ENCODE measurements at regions not wholly inside any gene's neighbourhood (a gene's known extent, or its start where the extent isn't known, plus 50 kb on each side); places are given as distances from the start of the nearest gene placed in this dataset.
A peak's percentile ranks its signal among the peaks of the same experiment; 100 is the strongest.
"Not testable (repeated sequence)": the region's sequence is repeated elsewhere in the genome, so short reads cannot be mapped to it uniquely, and the experiment has no call there.

GRCh38 chr12:124472690-124473279 is 94.6 kb downstream of the NCOR2 start:
- H3K27ac Mint-ChIP-seq (ENCODE audit: unreplicated experiment), result no peak overlapping the region
- peaks cover 56% of the 10 kb centered on the region for H3K36me3 Mint-ChIP-seq (ENCODE audit: low read depth)
- H3K9me3 Mint-ChIP-seq, result peaks cover 16% of the 10 kb centered on the region

DNA sequence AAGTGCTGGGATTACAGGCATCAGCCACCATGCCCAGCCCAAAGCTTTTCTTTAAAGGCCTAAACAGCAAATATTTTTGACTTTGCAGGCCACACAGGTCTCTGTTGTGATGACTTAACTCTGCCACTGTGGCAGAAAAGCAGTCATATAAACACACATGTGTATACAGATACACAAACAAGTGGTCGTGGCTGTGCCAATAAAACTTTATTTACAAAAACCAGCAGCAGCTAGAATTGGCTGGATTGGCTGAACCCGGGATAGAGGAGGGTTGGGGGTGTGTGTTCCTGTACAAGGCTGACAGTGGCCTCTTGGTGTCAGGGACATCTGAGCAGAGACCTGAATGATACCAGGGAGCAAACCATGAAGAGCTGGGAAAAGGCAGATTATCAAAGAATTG is 95.6 kb downstream of the NCOR2 start:
- Mint-ChIP-seq H3K27me3 (ENCODE audit: low read depth) (no peaks in the 10 kb centered on the region), H3K4me3 (no peak overlapping the region), H3K36me3 (ENCODE audit: low read depth) (peaks cover 54% of the 10 kb centered on the region), H3K9me3 (peaks cover 16% of the 10 kb centered on the region), H3K4me1 (no peaks in the 10 kb centered on the region), H3K27ac (ENCODE audit: unreplicated experiment) (no peak overlapping the region)
- DNase-seq (ENCODE audit: low read depth, low spot score), result no peak
- no peak for TF ChIP-seq CTCF (conservative IDR thresholded peaks at IDR 0.05)

More at GRCh38 chr12:124472690-124473279, 94.6 kb downstream of the NCOR2 start:
- H3K27me3 Mint-ChIP-seq (ENCODE audit: low read depth), result no peaks in the 10 kb centered on the region
- no peak for TF ChIP-seq CTCF (conservative IDR thresholded peaks at IDR 0.05)
- H3K4me1 Mint-ChIP-seq, result no peaks in the 10 kb centered on the region
- no peak overlapping the region for H3K4me3 Mint-ChIP-seq
- DNase-seq (ENCODE audit: low read depth, low spot score), result no peak

DNA sequence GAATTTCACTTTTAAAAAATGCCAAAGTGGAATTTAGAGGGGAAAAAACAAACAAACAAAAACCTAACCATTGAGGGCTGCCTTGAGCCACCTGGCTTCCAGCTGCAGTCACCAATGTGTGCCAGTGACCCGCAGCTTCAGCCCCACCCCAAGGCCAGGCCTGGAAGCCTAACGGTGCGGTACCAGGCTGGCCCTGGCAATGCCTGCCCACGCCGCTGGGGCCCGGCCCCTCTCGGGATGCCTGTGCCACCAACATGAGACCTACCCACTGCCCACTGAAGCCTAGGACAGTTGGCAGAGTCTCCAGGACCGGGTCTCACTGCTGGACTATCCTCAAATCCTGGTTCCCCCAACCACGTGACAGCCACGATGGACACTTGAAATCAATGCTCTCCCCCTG is 96.6 kb downstream of the NCOR2 start:
- no peak for DNase-seq (ENCODE audit: low read depth, low spot score)
- H3K4me1 Mint-ChIP-seq, result no peaks in the 10 kb centered on the region
- H3K36me3 Mint-ChIP-seq (ENCODE audit: low read depth), result peaks cover 53% of the 10 kb centered on the region
- no peak overlapping the region for H3K4me3 Mint-ChIP-seq
- no peak overlapping the region for H3K27ac Mint-ChIP-seq (ENCODE audit: unreplicated experiment)
- TF ChIP-seq CTCF (conservative IDR thresholded peaks at IDR 0.05), result no peak
- H3K27me3 Mint-ChIP-seq (ENCODE audit: low read depth), result no peaks in the 10 kb centered on the region
- peaks cover 16% of the 10 kb centered on the region for H3K9me3 Mint-ChIP-seq

DNA sequence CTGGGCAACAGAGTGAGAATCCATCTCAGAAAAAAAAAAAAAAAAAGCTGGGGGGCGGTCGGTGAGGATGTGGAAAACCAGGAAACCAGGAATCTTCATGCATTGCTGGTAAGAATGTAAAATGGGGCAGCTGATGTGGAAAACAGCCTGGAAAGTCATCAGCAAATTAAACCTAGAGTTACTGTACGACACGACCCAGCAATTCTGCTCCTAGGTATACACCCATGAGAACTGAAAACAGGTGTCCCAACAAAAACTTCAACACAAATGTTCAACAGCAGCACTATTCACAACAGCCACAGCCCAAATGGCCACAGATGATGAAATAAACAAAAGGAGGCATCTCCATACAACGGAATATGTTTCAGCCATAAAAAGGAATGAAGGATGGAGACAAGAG is 97.3 kb downstream of the NCOR2 start:
- no peak for TF ChIP-seq CTCF (conservative IDR thresholded peaks at IDR 0.05)
- no peak for DNase-seq (ENCODE audit: low read depth, low spot score)
- Mint-ChIP-seq H3K27me3 (ENCODE audit: low read depth) (no peaks in the 10 kb centered on the region), H3K9me3 (peaks cover 16% of the 10 kb centered on the region), H3K4me1 (no peaks in the 10 kb centered on the region), H3K36me3 (ENCODE audit: low read depth) (peaks cover 56% of the 10 kb centered on the region), H3K4me3 (no peak overlapping the region), H3K27ac (ENCODE audit: unreplicated experiment) (no peak overlapping the region)

GRCh38 chr12:124469193-124469888 is 98.1 kb downstream of the NCOR2 start:
- H3K4me3 Mint-ChIP-seq, result no peak overlapping the region
- no peak for DNase-seq (ENCODE audit: low read depth, low spot score)
- peaks cover 16% of the 10 kb centered on the region for H3K9me3 Mint-ChIP-seq
- no peaks in the 10 kb centered on the region for H3K4me1 Mint-ChIP-seq
- H3K27me3 Mint-ChIP-seq (ENCODE audit: low read depth), result no peaks in the 10 kb centered on the region
- H3K36me3 Mint-ChIP-seq (ENCODE audit: low read depth), result peaks cover 60% of the 10 kb centered on the region
- TF ChIP-seq CTCF (conservative IDR thresholded peaks at IDR 0.05), result peak; percentile 72
- no peak overlapping the region for H3K27ac Mint-ChIP-seq (ENCODE audit: unreplicated experiment)

- Mint-ChIP-seq H3K36me3 (ENCODE audit: low read depth) (peaks cover 48% of the 10 kb centered on the region), H3K4me1 (peaks cover 14% of the 10 kb centered on the region)
- not testable (repeated sequence) for H3K27ac Mint-ChIP-seq (ENCODE audit: unreplicated experiment); H3K9me3 Mint-ChIP-seq; DNase-seq (ENCODE audit: low read depth, low spot score); H3K27me3 Mint-ChIP-seq (ENCODE audit: low read depth); H3K4me3 Mint-ChIP-seq
These were observed 99.9 kb downstream of the NCOR2 start for GRCh38 chr12:124467549-124467948.

Data from neural crest cell (in vitro differentiated cells).